Myocyte (in vitro differentiated cells): ENCODE measurements at regions not wholly inside any gene's neighbourhood (a gene's known extent, or its start where the extent isn't known, plus 50 kb on each side); places are given as distances from the start of the nearest gene placed in this dataset.

Source experiments
- DNase-seq: peaks from one replicate; pipeline ENCODE4 v3.0.0-alpha.2; 2012; ENCODE audit warnings: low read depth

DNA sequence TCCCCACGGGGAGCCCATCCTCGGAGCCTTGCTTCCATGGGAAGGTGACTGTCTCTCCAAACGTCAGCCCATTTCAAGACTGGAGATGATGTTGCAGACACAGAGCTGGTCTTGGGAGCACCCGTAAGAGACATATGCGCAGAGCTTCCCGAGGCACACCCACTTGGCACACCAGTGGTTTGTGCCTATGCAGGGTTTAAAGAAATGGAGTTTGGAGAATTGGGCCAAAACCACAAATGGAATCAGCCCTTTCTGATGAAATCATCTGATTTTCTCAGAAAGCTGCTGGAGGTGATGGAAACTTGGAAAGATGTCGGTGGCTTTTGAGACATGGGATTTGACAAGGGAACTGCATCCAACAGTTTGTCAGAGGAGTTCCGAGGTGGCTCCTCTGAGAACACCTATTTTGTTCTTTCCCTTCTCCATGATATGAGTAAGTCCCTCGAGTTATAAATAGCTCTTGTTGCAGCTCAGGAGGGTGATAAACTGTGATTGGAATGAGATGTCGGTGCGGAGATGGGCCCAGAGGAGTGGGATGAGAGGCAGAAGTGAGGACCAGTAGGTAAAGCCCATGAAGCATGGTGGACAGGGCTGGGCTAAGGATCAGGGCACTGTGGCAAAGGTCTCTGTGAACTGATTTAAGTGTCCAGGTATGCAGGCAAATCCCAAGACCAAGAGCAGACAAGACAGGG is 225.7 kb downstream of the ACKR3 start:
- no peak for DNase-seq

GRCh38 chr2:236795861-236796219 is 226.2 kb downstream of the ACKR3 start:
- DNase-seq = no peak

DNA sequence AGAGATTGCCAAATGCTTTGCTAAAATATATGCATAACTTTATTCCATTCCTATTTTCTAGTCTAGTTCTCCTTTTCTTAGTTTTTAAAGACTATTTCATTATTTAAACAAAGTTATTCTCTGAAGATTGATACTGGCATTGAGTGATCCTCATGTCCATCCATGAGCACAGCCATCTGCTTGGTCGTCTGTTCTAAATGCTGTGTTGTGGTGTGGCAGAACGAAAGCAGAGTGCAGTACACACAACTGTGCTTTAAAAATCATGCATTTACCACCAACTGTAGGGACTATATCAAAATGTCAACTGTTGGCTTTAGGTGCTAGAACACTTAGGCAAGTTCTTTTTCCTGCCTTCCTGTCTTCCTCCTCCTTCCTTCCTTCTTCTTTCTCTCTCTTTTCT is 226.6 kb downstream of the ACKR3 start:
- DNase-seq = no peak

DNA sequence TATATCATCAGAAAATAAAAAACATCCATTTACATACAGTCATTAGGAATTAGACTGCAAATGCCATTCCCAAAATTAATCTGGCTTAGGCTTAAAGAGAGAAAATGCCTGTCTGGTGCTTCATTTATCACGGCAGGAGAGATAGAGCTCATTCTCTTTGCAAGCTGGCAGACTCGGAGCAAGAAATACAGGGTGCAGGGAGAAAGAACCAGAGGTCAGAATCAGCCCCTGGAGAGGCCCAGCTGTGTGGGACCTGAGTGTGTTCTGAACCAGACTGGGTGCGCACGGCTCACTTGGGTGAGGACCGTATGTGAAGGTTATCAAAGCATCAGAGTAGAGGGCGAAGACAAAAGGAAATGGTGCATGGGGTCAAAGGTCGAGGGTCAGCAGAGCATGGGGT is 227.8 kb downstream of the ACKR3 start:
- no peak for DNase-seq

DNA sequence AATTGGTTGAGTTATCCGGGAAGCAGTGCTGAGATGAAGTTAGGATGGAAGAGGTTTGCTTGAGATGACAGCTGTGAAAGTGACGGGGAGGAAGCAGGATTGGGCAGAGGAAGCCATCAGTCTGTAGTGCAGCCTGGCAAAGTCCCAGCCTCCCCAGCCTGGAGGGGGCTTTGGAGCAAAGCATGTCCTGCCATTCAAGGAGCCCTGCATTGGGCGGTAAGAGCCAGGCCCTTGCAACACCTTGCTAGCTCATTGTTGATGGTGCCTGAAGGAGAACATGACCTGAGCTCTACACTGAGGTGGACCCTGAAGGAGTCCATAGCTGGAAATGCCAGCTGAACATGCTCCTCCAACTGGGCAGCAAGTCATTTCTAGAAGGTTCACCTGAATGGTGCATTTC is 228.9 kb downstream of the ACKR3 start:
- DNase-seq = no peak

GRCh38 chr2:236799391-236800026 is 229.9 kb downstream of the ACKR3 start:
- no peak for DNase-seq

GRCh38 chr2:236802862-236803261 is 233.2 kb downstream of the ACKR3 start:
- DNase-seq = no peak

- no peak for DNase-seq
Measured at GRCh38 chr2:236803621-236804020, 234.0 kb downstream of the ACKR3 start.

- DNase-seq = no peak
Measured at GRCh38 chr2:236805800-236806531, 236.3 kb downstream of the ACKR3 start.

DNA sequence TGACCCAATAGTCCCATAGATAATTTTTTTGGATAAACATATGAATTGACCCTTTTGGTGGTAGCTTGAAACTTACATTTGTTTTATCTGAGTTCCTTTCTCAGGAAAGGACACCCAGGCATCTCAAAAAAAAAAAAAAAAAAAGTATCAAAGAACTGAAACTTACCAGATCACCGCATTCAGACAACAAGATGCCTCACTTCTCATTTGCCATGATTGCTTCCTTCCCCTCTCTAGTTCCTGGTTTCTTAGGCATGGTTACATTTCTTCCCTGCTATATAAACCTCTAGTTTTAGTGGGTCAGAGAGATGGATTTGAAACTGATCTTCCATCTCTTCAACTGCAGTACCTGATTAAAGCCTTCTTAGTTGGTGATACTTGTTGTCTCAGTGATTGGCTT is 240.1 kb downstream of the ACKR3 start:
- DNase-seq = no peak

DNA sequence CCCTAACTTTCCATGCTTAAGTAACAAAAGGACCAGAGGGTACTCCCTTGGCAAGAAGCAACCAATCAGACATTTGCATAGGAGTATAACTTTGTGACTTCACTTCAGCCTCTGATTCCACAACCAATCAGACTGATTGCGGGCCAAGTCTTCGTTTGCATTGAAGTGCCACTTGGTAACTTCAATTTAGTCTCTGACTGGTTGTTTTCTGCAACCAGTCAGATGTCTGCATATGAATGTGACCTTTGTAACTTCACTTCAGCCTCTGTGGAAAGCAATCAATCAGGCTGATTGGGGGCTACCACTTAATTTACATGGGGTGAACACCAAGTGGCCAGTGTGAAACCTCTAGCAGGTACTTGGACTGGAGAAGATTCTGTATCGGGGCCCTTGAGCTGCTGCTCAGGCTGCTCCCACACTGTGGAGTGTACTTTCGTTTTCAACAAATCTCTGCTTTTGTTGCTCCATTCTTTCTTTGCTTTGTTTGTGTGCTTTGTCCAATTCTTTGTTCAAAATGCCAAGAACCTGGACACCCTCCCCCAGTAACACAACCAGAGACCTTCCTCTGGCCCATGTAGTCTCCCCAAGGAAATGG is 241.5 kb downstream of the ACKR3 start:
- no peak for DNase-seq

DNA sequence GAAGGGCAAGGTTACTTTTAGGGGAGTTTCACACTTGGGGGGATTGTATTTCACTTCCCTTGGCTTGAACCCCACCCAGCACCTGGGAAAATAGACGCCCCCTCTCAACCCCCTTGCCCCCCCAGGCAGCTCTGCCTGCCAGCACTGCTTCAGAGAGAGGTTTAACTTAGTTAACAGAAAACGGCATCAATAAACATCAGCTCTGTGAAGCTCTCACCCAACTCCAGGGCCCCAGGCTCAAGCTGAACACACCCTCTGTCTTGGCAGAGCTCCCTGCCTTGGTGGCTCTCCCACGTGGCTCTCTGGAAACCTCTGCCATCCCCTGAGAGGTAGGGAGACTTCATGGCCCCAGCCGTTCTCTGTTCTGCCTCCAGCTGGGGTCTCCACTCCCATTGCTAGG is 244.1 kb downstream of the ACKR3 start:
- no peak for DNase-seq

DNA sequence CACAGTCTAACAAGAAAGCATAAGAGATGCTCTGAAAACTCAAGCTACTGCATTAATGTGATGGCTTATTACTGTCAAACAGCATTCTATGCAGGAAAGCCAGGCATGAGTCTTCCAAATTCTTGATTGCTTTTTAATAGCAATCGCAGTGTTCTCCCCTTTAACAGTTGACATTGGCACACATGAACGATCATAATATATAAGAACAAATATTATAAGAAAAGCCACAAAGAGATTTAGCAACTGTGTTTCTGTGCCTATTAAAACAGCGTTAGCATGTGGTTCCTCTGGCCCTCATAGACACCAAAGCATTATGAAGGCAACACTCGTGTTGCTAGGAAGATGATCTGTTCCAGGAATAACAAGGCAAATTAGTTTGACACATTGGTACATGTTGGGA is 245.0 kb downstream of the ACKR3 start:
- DNase-seq = no peak

- no peak for DNase-seq
Measured at GRCh38 chr2:236815746-236816145, 246.1 kb downstream of the ACKR3 start.

GRCh38 chr2:236816197-236817170 is 246.9 kb downstream of the ACKR3 start:
- no peak for DNase-seq

DNA sequence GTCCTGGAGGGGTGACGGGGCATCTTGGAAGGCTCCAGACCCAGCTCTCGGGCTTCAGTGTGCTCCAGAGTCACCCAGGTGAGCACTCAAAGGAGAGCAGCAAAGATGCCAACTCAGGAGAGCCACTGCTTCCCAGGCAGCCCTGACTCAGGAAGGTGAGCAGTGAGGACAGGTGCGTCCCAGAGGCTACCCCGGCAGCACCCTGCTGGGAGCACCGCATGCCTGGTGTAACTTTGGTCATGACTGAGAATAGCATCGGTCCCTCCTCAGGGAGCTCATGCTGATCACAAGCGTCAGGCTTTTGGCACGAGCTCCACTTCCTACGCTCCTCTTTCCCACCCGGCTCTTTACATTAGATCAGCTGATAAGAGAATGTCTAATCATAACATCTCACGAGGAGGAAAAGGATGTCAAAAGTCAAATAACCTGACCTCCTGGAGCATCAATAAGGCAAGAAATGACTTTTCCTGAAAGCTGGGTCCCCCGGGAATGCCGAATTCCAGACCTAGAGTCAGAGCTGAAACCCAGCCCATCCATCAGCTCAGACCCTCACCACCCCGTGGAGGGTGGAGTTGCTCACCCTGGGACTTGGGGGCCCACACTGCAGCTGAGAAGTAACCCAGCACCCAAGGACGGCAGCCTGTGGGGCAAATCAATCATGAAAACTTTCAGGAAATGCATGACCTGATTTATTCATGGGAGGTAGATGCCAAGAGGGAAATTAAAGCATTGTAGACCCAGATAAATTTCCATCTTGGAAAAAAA is 248.8 kb downstream of the ACKR3 start:
- DNase-seq = no peak

DNA sequence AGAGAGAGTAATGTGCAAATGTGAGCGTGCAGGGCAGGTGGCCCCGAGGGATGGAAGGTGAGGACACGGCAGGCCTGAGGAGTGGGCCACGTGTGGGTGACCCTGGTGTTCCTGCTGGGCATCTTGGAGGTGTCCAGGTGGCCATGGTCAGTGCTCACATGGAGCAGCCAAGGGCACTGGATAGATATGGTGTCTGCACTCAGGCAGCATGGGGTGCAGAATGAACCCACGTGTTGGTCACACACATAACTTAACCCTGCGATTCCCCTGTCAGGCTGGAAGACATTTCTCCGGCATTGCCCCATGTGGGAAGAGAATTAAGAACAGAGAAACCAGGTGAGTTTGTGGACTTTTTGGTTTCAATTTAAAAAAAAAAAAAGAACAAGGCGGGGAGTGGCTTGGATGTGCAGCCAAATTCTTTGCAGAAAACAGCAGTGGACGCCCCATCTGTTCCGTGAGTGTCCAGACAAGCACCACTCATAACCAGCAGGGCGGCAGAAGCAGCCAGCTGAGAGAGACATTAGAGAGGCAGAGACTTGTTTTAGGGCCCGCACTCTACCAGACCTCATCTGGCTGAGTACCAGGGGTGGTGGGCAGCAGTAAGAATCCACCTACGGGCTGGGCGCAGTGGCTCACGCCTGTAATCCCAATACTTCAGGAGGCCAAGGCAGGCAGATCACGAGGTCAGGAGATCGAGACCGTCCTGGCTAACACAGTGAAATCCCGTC is 249.8 kb downstream of the ACKR3 start:
- no peak for DNase-seq

GRCh38 chr2:236820763-236821344 is 251.2 kb downstream of the ACKR3 start:
- no peak for DNase-seq

DNA sequence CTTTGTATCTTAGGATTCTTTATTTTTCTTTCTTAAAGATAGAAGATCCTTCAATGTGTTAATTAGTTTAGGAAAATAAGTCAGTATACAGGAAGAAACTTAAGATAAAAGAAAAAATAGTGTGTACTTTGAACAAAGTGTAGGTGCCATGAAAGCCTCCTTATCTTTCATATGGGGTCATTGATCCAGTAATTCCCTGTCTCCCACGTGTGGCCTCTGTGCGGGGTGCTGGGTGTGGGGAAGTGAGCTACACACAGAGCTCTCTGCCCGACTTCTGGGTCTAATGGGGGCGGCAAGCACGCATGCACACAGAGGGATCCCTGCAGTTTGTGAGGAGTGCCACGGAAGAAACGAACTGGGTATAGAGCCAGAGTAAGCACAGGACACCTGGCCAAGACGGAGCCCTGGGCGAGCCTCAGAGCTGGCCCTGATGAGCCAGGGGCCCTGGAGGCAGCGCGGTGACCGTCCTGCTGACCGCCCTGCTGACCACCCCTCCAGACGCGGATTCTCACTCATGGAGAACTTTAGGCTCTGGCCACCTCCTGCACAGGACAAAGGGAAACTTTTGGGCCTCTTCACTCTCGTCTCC is 253.5 kb downstream of the ACKR3 start:
- no peak for DNase-seq
